Right cardiac atrium (tissue), 5 donors: ENCODE measurements at regions not wholly inside any gene's neighbourhood (a gene's known extent, or its start where the extent isn't known, plus 50 kb on each side); places are given as distances from the start of the nearest gene placed in this dataset.

Experiments used
- ATAC-seq, 2 donors: fragments of 200-7000 bp; cut with Tn5 transposase; one replicate each; pipeline versions ENCODE4 v1.8.0 to v1.9.1; 2020; ENCODE audit warnings: moderate library complexity in 2 of 2, mild to moderate bottlenecking in 1 of 2
- DNase-seq, 3 donors: peaks; one replicate each; pipeline ENCODE4 v3.0.0-alpha.2; 2020
- H3K27ac ChIP-seq: one replicate; pipeline ENCODE4 v1.5.1; 2013; ENCODE audit warnings: mild to moderate bottlenecking, low read length, control low read depth, moderate library complexity
- H3K27me3 ChIP-seq: one replicate; pipeline ENCODE4 v1.6.1; 2013; ENCODE audit not compliant: control insufficient read depth, insufficient read depth
- H3K4me1 ChIP-seq: one replicate; pipeline ENCODE4 v1.6.1; 2013; ENCODE audit warnings: low read length; ENCODE audit not compliant: control insufficient read depth, insufficient read depth
- H3K4me3 ChIP-seq: one replicate; pipeline ENCODE4 v1.5.1; 2013; ENCODE audit warnings: low read length, control low read depth
- H3K9me3 ChIP-seq: one replicate; pipeline ENCODE4 v1.6.1; 2013; ENCODE audit warnings: low read length; ENCODE audit not compliant: control insufficient read depth
- WGBS: extraction: QIAGEN DNeasy Blood & Tissue Kit; methylation state at CpG from one replicate; pipeline ENCODE4 v1.1.7; 2013; 5-methylcytosine and 5-hydroxymethylcytosine counted together
- intact Hi-C, 4 donors: fragments of 100-400 bp; cut with DNase I; formaldehyde crosslinking; loops; one replicate each; pipeline versions ENCODE4 v1.11.0 to v1.14.0; 2022 to 2023
- donor health status: healthy with polysubstance abuse.
- donor health status: DM: no; HTN: yes; CAD: no.
- donor health status: DM: no; HTN: no; CAD: no.
- donor health status: DM: no; HTN: yes; CAD: no; lungs with severe emphysema.
- donor health status: DM: yes; HTN: yes; CAD: no.

- DNase-seq = no peak
- no peak for ATAC-seq
- Histone ChIP-seq H3K27me3 (no peaks in the 10 kb centered on the region), H3K9me3 (no peaks in the 10 kb centered on the region), H3K4me1 (no peaks in the 10 kb centered on the region), H3K27ac (no peak overlapping the region), H3K4me3 (no peak overlapping the region)
- 89% methylated on average over 4 of the region's 4 CpGs for WGBS
- intact Hi-C loops = no loop called here
Observed at GRCh38 chr5:175124251-175124813, 319.6 kb downstream of the DRD1 start.

GRCh38 chr5:175123542-175123941, 320.4 kb downstream of the DRD1 start:
- Histone ChIP-seq H3K4me1 (no peaks in the 10 kb centered on the region), H3K27ac (no peak overlapping the region), H3K27me3 (no peaks in the 10 kb centered on the region), H3K9me3 (no peaks in the 10 kb centered on the region), H3K4me3 (no peak overlapping the region)
- 73% methylated on average over 6 of the region's 6 CpGs for WGBS
- DNase-seq = no peak
- ATAC-seq = no peak
- intact Hi-C loops = no loop called here

- H3K9me3 ChIP-seq = no peaks in the 10 kb centered on the region
- ATAC-seq (no peak), DNase-seq (no peak)
- 73% methylated on average over 2 of the region's 2 CpGs for WGBS
- no peaks in the 10 kb centered on the region for H3K4me1 ChIP-seq
- H3K27ac ChIP-seq = no peak overlapping the region
- no peaks in the 10 kb centered on the region for H3K27me3 ChIP-seq
- intact Hi-C loops = no loop called here
- no peak overlapping the region for H3K4me3 ChIP-seq
Observed at GRCh38 chr5:175121457-175121856, 322.5 kb downstream of the DRD1 start.

- no peaks in the 10 kb centered on the region for H3K27me3 ChIP-seq
- intact Hi-C loops = no loop called here
- no peak for ATAC-seq
- no peaks in the 10 kb centered on the region for H3K9me3 ChIP-seq
- DNase-seq = no peak
- no peak overlapping the region for H3K27ac ChIP-seq
- no peak overlapping the region for H3K4me3 ChIP-seq
- WGBS = 83% methylated on average over 7 of the region's 7 CpGs
- no peaks in the 10 kb centered on the region for H3K4me1 ChIP-seq
Observed at GRCh38 chr5:175120412-175120811, 323.6 kb downstream of the DRD1 start.

- H3K4me1 ChIP-seq = no peaks in the 10 kb centered on the region
- H3K27me3 ChIP-seq = no peaks in the 10 kb centered on the region
- ATAC-seq (no peak), DNase-seq (no peak)
- intact Hi-C loops = no loop called here
- H3K27ac ChIP-seq = no peak overlapping the region
- 52% methylated on average over 3 of the region's 3 CpGs for WGBS
- no peaks in the 10 kb centered on the region for H3K9me3 ChIP-seq
- H3K4me3 ChIP-seq = no peak overlapping the region
Observed at GRCh38 chr5:175118700-175119309, 325.2 kb downstream of the DRD1 start.

GRCh38 chr5:175116466-175117048, 327.4 kb downstream of the DRD1 start:
- Histone ChIP-seq H3K9me3 (no peaks in the 10 kb centered on the region), H3K4me3 (no peak overlapping the region), H3K27me3 (no peaks in the 10 kb centered on the region), H3K27ac (no peak overlapping the region), H3K4me1 (no peaks in the 10 kb centered on the region)
- WGBS = 54% methylated on average over 3 of the region's 3 CpGs
- intact Hi-C loops = no loop called here
- no peak for DNase-seq
- no peak for ATAC-seq

GRCh38 chr5:175115831-175116230, 328.2 kb downstream of the DRD1 start:
- H3K27ac ChIP-seq = no peak overlapping the region
- ATAC-seq = no peak
- H3K4me3 ChIP-seq = no peak overlapping the region
- no peaks in the 10 kb centered on the region for H3K4me1 ChIP-seq
- intact Hi-C loops = no loop called here
- no peak for DNase-seq
- H3K9me3 ChIP-seq = no peaks in the 10 kb centered on the region
- WGBS = 69% methylated on average over 9 of the region's 9 CpGs
- H3K27me3 ChIP-seq = no peaks in the 10 kb centered on the region

- no peaks in the 10 kb centered on the region for H3K27me3 ChIP-seq
- no peaks in the 10 kb centered on the region for H3K9me3 ChIP-seq
- 65% methylated on average over 2 of the region's 2 CpGs for WGBS
- no peak overlapping the region for H3K4me3 ChIP-seq
- no peaks in the 10 kb centered on the region for H3K4me1 ChIP-seq
- no peak overlapping the region for H3K27ac ChIP-seq
- DNase-seq (no peak), ATAC-seq (no peak)
- intact Hi-C loops = no loop called here
Observed at GRCh38 chr5:175113947-175114346, 330.0 kb downstream of the DRD1 start.

- WGBS = 86% methylated on average over 4 of the region's 4 CpGs
- intact Hi-C loops = no loop called here
- ATAC-seq (no peak), DNase-seq (no peak)
- Histone ChIP-seq H3K27me3 (no peaks in the 10 kb centered on the region), H3K4me3 (no peak overlapping the region), H3K4me1 (no peaks in the 10 kb centered on the region), H3K9me3 (no peaks in the 10 kb centered on the region), H3K27ac (no peak overlapping the region)
Observed at GRCh38 chr5:175109058-175109755, 334.8 kb downstream of the DRD1 start.

GRCh38 chr5:175107865-175108264, 336.1 kb downstream of the DRD1 start:
- no peak overlapping the region for H3K27ac ChIP-seq
- DNase-seq (no peak), ATAC-seq (no peak)
- H3K27me3 ChIP-seq = no peaks in the 10 kb centered on the region
- no peaks in the 10 kb centered on the region for H3K4me1 ChIP-seq
- H3K4me3 ChIP-seq = no peak overlapping the region
- 78% methylated on average over 5 of the region's 5 CpGs for WGBS
- intact Hi-C loops = no loop called here
- H3K9me3 ChIP-seq = no peaks in the 10 kb centered on the region

GRCh38 chr5:175107028-175107588, 336.9 kb downstream of the DRD1 start:
- no peak for ATAC-seq
- Histone ChIP-seq H3K9me3 (no peaks in the 10 kb centered on the region), H3K4me1 (no peaks in the 10 kb centered on the region), H3K27me3 (no peaks in the 10 kb centered on the region), H3K27ac (no peak overlapping the region), H3K4me3 (no peak overlapping the region)
- intact Hi-C loops = no loop called here
- DNase-seq = no peak
- WGBS = 93% methylated on average over 1 of the region's 1 CpG
